ENCODE measurements at regions not wholly inside any gene's neighbourhood (a gene's known extent, or its start where the extent isn't known, plus 50 kb on each side); places are given as distances from the start of the nearest gene placed in this dataset.

DNA sequence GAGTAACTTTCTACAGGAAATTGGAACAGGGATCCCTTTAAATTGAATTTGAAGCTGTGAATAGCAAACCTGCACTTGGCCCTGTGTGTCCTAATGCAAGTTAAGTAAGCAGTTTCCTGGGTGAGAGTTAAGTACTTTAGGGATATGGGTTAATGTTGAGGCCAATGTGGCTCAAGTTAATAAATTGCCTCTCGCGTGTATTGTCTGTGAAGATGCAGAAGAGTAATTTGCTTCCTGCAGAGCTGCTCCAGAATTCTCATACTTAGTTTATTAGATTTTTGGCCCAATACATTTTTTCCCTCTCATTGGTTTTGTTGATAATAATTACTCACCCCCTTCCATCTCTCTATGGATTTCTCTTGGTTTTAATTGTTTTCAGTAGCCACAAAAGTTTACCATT lies 86.5 kb downstream of the SLC25A47 start:
- H3K36me3 ChIP-seq (ENCODE audit: control insufficient read depth in 4 of 4, insufficient read depth in 4 of 4, low read length in 4 of 4), result no peaks in the 10 kb centered on the region
- no peak for ATAC-seq (ENCODE audit: insufficient read depth, low FRiP score)
- peaks cover 0 to 14% (median 6%) of the 10 kb centered on the region in 5 donors for H3K4me1 ChIP-seq (ENCODE audit: control insufficient read depth in 5 of 5, insufficient read depth in 5 of 5, low read length in 5 of 5)
- WGBS, 2 donors, result 66 to 76% methylated on average over 2 of the region's 2 CpGs
- H3K27ac ChIP-seq (ENCODE audit: low read depth in 1 of 2, low read length in 1 of 2), result no peak overlapping the region
- no peaks in the 10 kb centered on the region for H3K9me3 ChIP-seq (ENCODE audit: control insufficient read depth in 4 of 4, insufficient read depth in 3 of 4, low read length in 3 of 4)
- DNase-seq, result no peak
- no peak overlapping the region for H3K9ac ChIP-seq (ENCODE audit: insufficient read depth in 1 of 2, low read length in 2 of 2)
- no peak for TF ChIP-seq CTCF (IDR thresholded peaks at IDR 0.05; ENCODE audit: control extremely low read depth, extremely low read depth)
- H3K27me3 ChIP-seq (ENCODE audit: control insufficient read depth in 3 of 3, insufficient read depth in 3 of 3, low read length in 2 of 3), result no peaks in the 10 kb centered on the region
- no peak overlapping the region for H3K4me3 ChIP-seq

DNA sequence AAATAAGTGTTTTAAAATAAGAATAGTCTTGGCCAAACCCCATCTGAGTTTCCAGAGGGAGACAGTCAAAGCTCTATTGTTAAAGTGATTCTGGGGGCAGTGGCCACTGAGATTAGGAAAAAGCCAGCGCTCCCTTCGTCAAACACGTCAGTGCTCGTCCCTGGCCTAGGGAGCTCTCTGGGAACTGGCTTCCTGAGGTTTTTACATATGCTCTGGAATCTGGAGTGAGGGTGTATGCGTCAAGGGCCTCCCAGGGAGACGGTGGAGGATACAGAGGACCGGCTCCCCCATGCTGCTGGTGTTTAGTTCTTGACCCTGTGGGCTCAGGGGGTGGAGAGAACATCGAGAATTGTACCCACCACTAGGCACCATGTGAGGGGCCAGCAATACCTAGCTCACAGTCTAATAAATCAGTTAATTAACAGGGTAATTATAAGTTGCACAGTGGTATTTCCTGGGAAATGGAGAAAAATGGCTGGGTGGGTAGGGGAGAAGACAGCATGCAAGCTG lies 87.0 kb downstream of the SLC25A47 start:
- TF ChIP-seq CTCF (IDR thresholded peaks at IDR 0.05; ENCODE audit: control extremely low read depth, extremely low read depth), result no peak
- Histone ChIP-seq H3K4me3 (no peak overlapping the region), H3K9me3 (ENCODE audit: control insufficient read depth in 4 of 4, insufficient read depth in 3 of 4, low read length in 3 of 4) (no peaks in the 10 kb centered on the region), H3K36me3 (ENCODE audit: control insufficient read depth in 4 of 4, insufficient read depth in 4 of 4, low read length in 4 of 4) (no peaks in the 10 kb centered on the region), H3K27ac (ENCODE audit: low read depth in 1 of 2, low read length in 1 of 2) (no peak overlapping the region), H3K27me3 (ENCODE audit: control insufficient read depth in 3 of 3, insufficient read depth in 3 of 3, low read length in 2 of 3) (no peaks in the 10 kb centered on the region), H3K4me1 (ENCODE audit: control insufficient read depth in 5 of 5, insufficient read depth in 5 of 5, low read length in 5 of 5) (peaks cover 0 to 14% (median 6%) of the 10 kb centered on the region in 5 donors), H3K9ac (ENCODE audit: insufficient read depth in 1 of 2, low read length in 2 of 2) (no peak overlapping the region)
- DNase-seq (no peak), ATAC-seq (ENCODE audit: insufficient read depth, low FRiP score) (no peak)
- 92 to 95% methylated on average over 8 of the region's 8 CpGs for WGBS, 2 donors

GRCh38 chr14:100413699-100414098 lies 90.6 kb downstream of the SLC25A47 start:
- ATAC-seq (ENCODE audit: insufficient read depth, low FRiP score) (no peak), DNase-seq (no peak)
- Histone ChIP-seq H3K9ac (ENCODE audit: insufficient read depth in 1 of 2, low read length in 2 of 2) (no peak overlapping the region), H3K4me3 (no peak overlapping the region), H3K27ac (ENCODE audit: low read depth in 1 of 2, low read length in 1 of 2) (no peak overlapping the region), H3K27me3 (ENCODE audit: control insufficient read depth in 3 of 3, insufficient read depth in 3 of 3, low read length in 2 of 3) (no peaks in the 10 kb centered on the region), H3K36me3 (ENCODE audit: control insufficient read depth in 4 of 4, insufficient read depth in 4 of 4, low read length in 4 of 4) (no peaks in the 10 kb centered on the region), H3K9me3 (ENCODE audit: control insufficient read depth in 4 of 4, insufficient read depth in 3 of 4, low read length in 3 of 4) (no peaks in the 10 kb centered on the region), H3K4me1 (ENCODE audit: control insufficient read depth in 5 of 5, insufficient read depth in 5 of 5, low read length in 5 of 5) (peaks cover 0 to 5% (median 0%) of the 10 kb centered on the region in 5 donors)
- TF ChIP-seq CTCF (IDR thresholded peaks at IDR 0.05; ENCODE audit: control extremely low read depth, extremely low read depth), result no peak
- WGBS, 2 donors, result 97 to 98% methylated on average over 7 of the region's 7 CpGs

- Histone ChIP-seq H3K27me3 (ENCODE audit: control insufficient read depth in 3 of 3, insufficient read depth in 3 of 3, low read length in 2 of 3) (no peaks in the 10 kb centered on the region), H3K27ac (ENCODE audit: low read depth in 1 of 2, low read length in 1 of 2) (no peak overlapping the region), H3K4me3 (no peak overlapping the region), H3K36me3 (ENCODE audit: control insufficient read depth in 4 of 4, insufficient read depth in 4 of 4, low read length in 4 of 4) (no peaks in the 10 kb centered on the region), H3K4me1 (ENCODE audit: control insufficient read depth in 5 of 5, insufficient read depth in 5 of 5, low read length in 5 of 5) (peaks cover 0 to 2% (median 0%) of the 10 kb centered on the region in 5 donors), H3K9me3 (ENCODE audit: control insufficient read depth in 4 of 4, insufficient read depth in 3 of 4, low read length in 3 of 4) (no peaks in the 10 kb centered on the region), H3K9ac (ENCODE audit: insufficient read depth in 1 of 2, low read length in 2 of 2) (no peak overlapping the region)
- ATAC-seq (ENCODE audit: insufficient read depth, low FRiP score), result no peak
- no peak for TF ChIP-seq CTCF (IDR thresholded peaks at IDR 0.05; ENCODE audit: control extremely low read depth, extremely low read depth)
- 90 to 96% methylated on average over 3 of the region's 3 CpGs for WGBS, 2 donors
- DNase-seq, result no peak
Observed at GRCh38 chr14:100415226-100415625, 92.1 kb downstream of the SLC25A47 start.

Data from lung (tissue), 11 donors.